ENCODE measurements at regions not wholly inside any gene's neighbourhood (a gene's known extent, or its start where the extent isn't known, plus 50 kb on each side); places are given as distances from the start of the nearest gene placed in this dataset.

DNA sequence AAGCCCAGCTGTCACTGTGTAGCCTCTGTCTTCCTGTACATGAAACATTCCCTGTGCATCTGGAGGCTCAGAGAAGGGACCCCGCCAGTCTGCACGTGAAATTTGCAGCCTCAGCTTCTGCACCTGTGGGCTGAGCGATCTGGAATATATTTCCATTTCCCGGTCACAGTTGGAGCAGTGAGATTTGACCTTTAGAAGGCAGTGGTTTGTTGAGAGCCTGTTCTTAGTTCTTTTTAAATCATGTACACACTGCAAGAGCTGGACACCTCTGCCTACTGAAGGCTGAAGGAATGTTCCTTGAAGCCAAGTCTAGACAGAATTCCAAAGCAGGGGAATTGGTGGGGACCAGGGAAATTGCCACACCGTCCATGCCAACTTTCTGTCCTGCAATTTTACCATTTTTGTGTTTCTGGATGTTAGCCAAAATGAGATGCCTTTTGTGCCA lies 706.6 kb downstream of the INHBA start:
- TF ChIP-seq, protein P1, sequence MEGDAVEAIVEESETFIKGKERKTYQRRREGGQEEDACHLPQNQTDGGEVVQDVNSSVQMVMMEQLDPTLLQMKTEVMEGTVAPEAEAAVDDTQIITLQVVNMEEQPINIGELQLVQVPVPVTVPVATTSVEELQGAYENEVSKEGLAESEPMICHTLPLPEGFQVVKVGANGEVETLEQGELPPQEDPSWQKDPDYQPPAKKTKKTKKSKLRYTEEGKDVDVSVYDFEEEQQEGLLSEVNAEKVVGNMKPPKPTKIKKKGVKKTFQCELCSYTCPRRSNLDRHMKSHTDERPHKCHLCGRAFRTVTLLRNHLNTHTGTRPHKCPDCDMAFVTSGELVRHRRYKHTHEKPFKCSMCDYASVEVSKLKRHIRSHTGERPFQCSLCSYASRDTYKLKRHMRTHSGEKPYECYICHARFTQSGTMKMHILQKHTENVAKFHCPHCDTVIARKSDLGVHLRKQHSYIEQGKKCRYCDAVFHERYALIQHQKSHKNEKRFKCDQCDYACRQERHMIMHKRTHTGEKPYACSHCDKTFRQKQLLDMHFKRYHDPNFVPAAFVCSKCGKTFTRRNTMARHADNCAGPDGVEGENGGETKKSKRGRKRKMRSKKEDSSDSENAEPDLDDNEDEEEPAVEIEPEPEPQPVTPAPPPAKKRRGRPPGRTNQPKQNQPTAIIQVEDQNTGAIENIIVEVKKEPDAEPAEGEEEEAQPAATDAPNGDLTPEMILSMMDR (conservative IDR thresholded peaks at IDR 0.05 in 1 of 2, IDR thresholded peaks at IDR 0.05 in 1 of 2; ENCODE audit: extremely low read depth in 1 of 2, insufficient read depth in 1 of 2, low read depth in 1 of 2, low read length in 2 of 2), result no peak
- no peak for TF ChIP-seq EZH2 (IDR thresholded peaks at IDR 0.05; ENCODE audit: borderline replicate concordance, low read length)
